ENCODE measurements at regions not wholly inside any gene's neighbourhood (a gene's known extent, or its start where the extent isn't known, plus 50 kb on each side); places are given as distances from the start of the nearest gene placed in this dataset.

DNA sequence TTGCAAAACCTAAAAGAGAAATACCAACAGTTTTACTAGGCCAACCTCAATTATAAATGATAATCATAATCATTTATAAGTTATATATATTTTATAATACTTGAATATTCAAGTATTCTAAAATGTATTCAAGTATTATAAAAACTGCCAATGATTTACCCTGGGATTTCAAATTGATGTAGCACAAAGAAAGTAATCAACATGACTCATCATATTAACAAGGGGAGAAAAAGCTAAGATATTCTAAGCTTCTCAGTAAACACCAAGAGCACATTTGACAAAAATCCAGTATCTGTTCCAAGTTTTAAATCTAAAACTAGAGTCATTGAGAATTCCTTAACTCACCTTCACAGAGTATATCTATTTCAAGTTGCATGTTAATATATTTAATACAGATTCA lies 56.1 kb downstream of the CAPZA3 start:
- intact Hi-C loops (cut with DNase I, micrococcal nuclease) = no loop called here
- ATAC-seq = no peak
- no peaks in the 10 kb centered on the region for H3K9me3 ChIP-seq

DNA sequence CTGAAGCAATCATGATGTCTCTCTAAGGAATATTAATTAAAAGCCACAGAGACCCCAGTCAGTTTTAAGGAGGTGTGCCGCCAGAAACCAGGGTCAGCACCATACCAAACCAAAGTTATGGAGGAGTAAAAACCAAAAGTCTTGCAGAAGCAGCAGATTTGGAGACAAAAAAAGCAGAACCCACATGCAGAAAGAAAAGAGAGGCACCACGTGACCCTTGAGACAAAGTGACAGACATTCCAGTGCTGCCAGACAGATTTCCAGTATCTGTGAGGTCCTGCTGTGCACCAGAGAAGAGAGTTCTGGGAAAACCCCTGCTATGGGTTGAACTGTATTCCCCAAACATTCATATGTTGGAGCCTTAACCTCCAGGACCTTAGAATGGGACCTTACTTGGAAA lies 59.7 kb downstream of the CAPZA3 start:
- no peak for ATAC-seq
- no peak for DNase-seq
- H3K4me1 ChIP-seq (ENCODE audit: low read depth) = no peaks in the 10 kb centered on the region
- H3K4me3 ChIP-seq = no peak overlapping the region
- no peaks in the 10 kb centered on the region for H3K36me3 ChIP-seq (ENCODE audit: low read depth)
- TF ChIP-seq, protein P1, sequence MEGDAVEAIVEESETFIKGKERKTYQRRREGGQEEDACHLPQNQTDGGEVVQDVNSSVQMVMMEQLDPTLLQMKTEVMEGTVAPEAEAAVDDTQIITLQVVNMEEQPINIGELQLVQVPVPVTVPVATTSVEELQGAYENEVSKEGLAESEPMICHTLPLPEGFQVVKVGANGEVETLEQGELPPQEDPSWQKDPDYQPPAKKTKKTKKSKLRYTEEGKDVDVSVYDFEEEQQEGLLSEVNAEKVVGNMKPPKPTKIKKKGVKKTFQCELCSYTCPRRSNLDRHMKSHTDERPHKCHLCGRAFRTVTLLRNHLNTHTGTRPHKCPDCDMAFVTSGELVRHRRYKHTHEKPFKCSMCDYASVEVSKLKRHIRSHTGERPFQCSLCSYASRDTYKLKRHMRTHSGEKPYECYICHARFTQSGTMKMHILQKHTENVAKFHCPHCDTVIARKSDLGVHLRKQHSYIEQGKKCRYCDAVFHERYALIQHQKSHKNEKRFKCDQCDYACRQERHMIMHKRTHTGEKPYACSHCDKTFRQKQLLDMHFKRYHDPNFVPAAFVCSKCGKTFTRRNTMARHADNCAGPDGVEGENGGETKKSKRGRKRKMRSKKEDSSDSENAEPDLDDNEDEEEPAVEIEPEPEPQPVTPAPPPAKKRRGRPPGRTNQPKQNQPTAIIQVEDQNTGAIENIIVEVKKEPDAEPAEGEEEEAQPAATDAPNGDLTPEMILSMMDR (IDR thresholded peaks at IDR 0.05) = no peak
- intact Hi-C loops (cut with DNase I, micrococcal nuclease) = no loop called here
- no peaks in the 10 kb centered on the region for H3K9me3 ChIP-seq

More for the DNA sequence above, 56.1 kb downstream of the CAPZA3 start:
- H3K4me1 ChIP-seq (ENCODE audit: low read depth) = no peaks in the 10 kb centered on the region
- H3K4me3 ChIP-seq = no peak overlapping the region
- TF ChIP-seq, protein P1 (IDR thresholded peaks at IDR 0.05) = no peak
- no peaks in the 10 kb centered on the region for H3K36me3 ChIP-seq (ENCODE audit: low read depth)
- DNase-seq = no peak

DNA sequence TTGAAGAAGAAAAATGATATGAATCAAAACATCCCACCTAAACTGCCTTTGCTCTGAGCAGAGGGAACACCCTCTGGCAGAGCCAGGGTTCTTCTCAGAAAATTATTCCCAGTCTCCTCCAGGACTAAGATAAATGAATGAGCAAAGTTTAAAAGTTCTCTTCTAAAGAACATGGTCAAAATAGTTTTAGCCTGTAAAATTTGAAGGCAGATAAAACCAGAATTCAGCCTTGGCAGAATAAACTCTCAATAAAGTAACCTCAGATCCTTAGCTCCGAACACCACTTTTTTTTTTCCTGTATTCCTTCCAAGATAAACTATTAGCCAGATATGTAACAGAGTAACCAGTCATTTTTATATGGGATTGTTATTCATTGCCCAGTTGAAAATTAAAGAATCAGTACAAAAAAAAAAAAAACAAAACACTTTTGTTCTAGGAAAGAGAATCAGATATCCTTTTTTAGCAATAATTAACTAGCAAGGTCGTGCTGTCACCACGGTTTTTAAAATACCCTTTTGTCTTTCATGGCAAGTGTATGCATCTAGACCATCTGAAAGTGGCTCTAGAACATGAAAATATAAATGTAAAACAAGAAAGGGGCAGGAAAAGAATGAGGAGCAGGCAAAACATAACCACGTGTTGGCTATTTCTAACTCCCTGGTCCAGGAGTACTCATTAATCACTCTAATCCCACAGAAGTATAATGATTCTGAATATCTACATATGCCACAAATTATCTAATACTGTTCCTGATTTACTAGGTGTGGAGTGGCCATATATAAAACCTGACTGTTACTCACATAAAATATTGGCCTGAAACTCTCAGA lies 60.8 kb downstream of the CAPZA3 start:
- ATAC-seq = no peak
- no peaks in the 10 kb centered on the region for H3K9me3 ChIP-seq
- no peak for DNase-seq
- no peaks in the 10 kb centered on the region for H3K36me3 ChIP-seq (ENCODE audit: low read depth)
- H3K4me1 ChIP-seq (ENCODE audit: low read depth) = no peaks in the 10 kb centered on the region
- TF ChIP-seq, protein P1 (IDR thresholded peaks at IDR 0.05) = no peak
- intact Hi-C loops (cut with DNase I, micrococcal nuclease) = no loop called here
- H3K4me3 ChIP-seq = no peak overlapping the region

DNA sequence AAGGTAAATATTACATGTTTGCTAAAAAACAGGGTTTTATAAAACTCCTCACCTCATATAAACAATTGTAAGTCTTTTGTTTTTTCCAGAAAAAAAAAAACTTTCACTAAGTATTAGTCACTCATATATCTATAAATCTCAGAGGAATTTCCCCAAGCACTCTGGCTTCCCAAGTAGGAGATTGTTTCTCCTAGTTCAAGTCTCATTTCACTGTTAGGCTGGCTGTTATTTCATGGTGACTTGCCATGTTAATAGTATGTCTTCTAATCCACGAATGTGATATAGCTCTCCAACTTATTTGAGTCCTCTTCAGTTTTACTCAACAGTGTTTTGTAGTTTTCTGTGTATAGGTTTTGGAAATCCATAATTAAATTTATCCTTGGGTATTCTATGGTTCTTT lies 61.6 kb downstream of the CAPZA3 start:
- H3K4me1 ChIP-seq (ENCODE audit: low read depth) = no peaks in the 10 kb centered on the region
- DNase-seq (no peak), ATAC-seq (no peak)
- TF ChIP-seq, protein P1 (IDR thresholded peaks at IDR 0.05) = no peak
- no peaks in the 10 kb centered on the region for H3K36me3 ChIP-seq (ENCODE audit: low read depth)
- intact Hi-C loops (cut with DNase I, micrococcal nuclease) = no loop called here
- no peak overlapping the region for H3K4me3 ChIP-seq
- no peaks in the 10 kb centered on the region for H3K9me3 ChIP-seq

DNA sequence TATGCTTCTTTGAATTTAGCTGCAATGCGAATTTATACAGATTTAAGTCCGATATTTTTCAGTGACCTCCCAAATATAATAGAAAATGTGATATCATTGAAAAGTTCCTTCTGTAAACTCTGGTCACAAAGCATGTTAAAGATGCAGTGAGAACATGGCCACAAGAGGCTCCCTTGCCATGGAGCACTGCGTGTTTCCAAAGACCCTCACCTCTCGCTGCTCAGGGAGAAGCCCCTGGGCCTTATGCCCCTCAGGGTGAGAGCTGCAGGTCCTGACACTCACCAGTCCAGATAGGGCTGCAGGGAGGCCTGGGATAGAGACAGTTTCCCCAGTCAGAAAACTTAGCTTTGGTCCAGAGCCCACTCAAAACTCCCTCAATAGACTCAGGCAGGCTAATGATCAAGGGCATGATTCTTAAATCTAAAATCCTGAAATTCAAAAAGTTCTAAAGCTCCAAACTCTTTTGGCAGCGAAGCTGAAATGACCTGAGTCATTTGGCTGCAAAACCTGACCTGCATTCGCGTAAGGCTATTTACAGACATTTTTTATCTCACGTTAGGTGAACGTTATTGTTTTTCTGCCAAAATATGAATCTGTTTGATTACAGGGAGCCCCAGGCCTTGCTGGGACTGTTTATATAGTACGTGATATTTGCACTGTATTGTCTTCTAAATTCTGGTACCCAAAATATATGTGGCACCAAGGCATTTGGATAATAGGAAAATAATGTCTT lies 67.8 kb downstream of the CAPZA3 start:
- ATAC-seq (no peak), DNase-seq (no peak)
- Histone ChIP-seq H3K4me3 (no peak overlapping the region), H3K9me3 (no peaks in the 10 kb centered on the region), H3K36me3 (ENCODE audit: low read depth) (no peaks in the 10 kb centered on the region), H3K4me1 (ENCODE audit: low read depth) (no peaks in the 10 kb centered on the region)
- intact Hi-C loops (cut with DNase I, micrococcal nuclease) = no loop called here
- TF ChIP-seq, protein P1 (IDR thresholded peaks at IDR 0.05) = no peak
